ENCODE measurements at regions not wholly inside any gene's neighbourhood (a gene's known extent, or its start where the extent isn't known, plus 50 kb on each side); places are given as distances from the start of the nearest gene placed in this dataset.

DNA sequence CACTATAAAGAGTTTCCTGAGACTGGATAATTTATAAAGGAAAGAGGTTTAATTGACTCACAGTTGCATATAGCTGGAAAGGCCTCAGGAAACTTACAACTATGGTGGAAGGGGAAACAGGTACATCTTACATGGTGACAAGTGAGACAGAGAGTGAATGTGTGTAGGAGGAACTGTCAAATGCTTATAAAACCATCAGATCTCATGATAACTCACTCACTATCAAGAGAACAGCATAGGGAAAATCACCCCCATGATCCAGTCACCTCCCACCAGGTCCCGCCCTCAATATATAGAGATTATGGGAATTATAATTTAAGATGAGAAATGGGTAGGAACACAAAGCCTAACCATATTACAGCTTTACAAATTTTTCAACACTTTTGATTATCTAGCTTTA is 266.0 kb downstream of the DTHD1 start:
- no peak for TF ChIP-seq POLR2AphosphoS5 (IDR thresholded peaks at IDR 0.05)
- no peak for TF ChIP-seq CTCF (IDR thresholded peaks at IDR 0.05)
- no peak for TF ChIP-seq POLR2A (IDR thresholded peaks at IDR 0.05)
- TF ChIP-seq EP300 (IDR thresholded peaks at IDR 0.05): no peak
